Choroid plexus epithelial cell (primary cell): ENCODE measurements at regions not wholly inside any gene's neighbourhood (a gene's known extent, or its start where the extent isn't known, plus 50 kb on each side); places are given as distances from the start of the nearest gene placed in this dataset.

Experiments
- DNase-seq: peaks from one replicate; pipeline ENCODE4 v3.0.0-alpha.2; 2010; ENCODE audit warnings: low read depth
- H3K4me3 ChIP-seq: 2 replicates; pipeline ENCODE4 v1.5.1; 2011; ENCODE audit warnings: low read depth, mild to moderate bottlenecking, control low read depth, low read length, moderate library complexity
- CTCF ChIP-seq: conservative IDR thresholded peaks from 2 replicates; pipeline ENCODE4 v1.5.1; 2011; ENCODE audit warnings: low read depth, mild to moderate bottlenecking, control low read depth, inconsistent platforms, low read length, moderate library complexity

- no peak for DNase-seq
- H3K4me3 ChIP-seq = no peak overlapping the region
- no peak for TF ChIP-seq CTCF
These were observed 230.1 kb downstream of the SEC16B start for GRCh38 chr1:177739780-177740179.

GRCh38 chr1:177737456-177737855 lies 232.4 kb downstream of the SEC16B start:
- no peak overlapping the region for H3K4me3 ChIP-seq
- no peak for DNase-seq
- TF ChIP-seq CTCF = no peak

- no peak for TF ChIP-seq CTCF
- DNase-seq = no peak
- H3K4me3 ChIP-seq = no peak overlapping the region
These were observed 237.7 kb downstream of the SEC16B start for GRCh38 chr1:177732178-177732577.

- DNase-seq = no peak
- TF ChIP-seq CTCF = no peak
- no peak overlapping the region for H3K4me3 ChIP-seq
These were observed 240.2 kb downstream of the SEC16B start for GRCh38 chr1:177729646-177730045.

GRCh38 chr1:177723533-177723932 lies 246.3 kb downstream of the SEC16B start:
- DNase-seq = no peak
- no peak overlapping the region for H3K4me3 ChIP-seq
- no peak for TF ChIP-seq CTCF

- no peak for TF ChIP-seq CTCF
- DNase-seq = no peak
These were observed 258.9 kb downstream of the SEC16B start for GRCh38 chr1:177710696-177711620.

GRCh38 chr1:177708406-177708805 lies 261.5 kb downstream of the SEC16B start:
- DNase-seq = no peak
- TF ChIP-seq CTCF = no peak

More at GRCh38 chr1:177710696-177711620, 258.9 kb downstream of the SEC16B start:
- no peak overlapping the region for H3K4me3 ChIP-seq

More at GRCh38 chr1:177708406-177708805, 261.5 kb downstream of the SEC16B start:
- no peak overlapping the region for H3K4me3 ChIP-seq
